ENCODE measurements at regions not wholly inside any gene's neighbourhood (a gene's known extent, or its start where the extent isn't known, plus 50 kb on each side); places are given as distances from the start of the nearest gene placed in this dataset.

DNA sequence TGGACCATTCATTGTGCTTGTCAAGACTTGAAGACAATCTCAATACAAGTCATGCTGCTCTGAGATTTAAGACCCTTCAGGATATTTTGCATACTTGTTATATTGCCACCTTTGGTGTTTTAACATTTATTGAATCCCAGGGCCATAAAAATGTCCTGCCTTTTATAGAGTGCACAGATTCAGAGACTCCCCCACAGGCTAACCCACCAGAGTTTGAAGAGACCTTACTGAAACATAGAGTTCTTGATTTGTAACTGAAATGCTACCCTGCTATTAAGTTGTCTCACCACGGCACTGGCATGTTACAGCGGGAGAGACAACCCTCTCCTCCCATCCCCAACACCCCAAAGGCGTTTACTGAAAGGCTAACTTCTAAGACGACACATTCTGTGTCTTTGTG lies 313.9 kb upstream of the USP24 start:
- TF ChIP-seq EP300 (IDR thresholded peaks at IDR 0.05): no peak
- TF ChIP-seq, protein P1, sequence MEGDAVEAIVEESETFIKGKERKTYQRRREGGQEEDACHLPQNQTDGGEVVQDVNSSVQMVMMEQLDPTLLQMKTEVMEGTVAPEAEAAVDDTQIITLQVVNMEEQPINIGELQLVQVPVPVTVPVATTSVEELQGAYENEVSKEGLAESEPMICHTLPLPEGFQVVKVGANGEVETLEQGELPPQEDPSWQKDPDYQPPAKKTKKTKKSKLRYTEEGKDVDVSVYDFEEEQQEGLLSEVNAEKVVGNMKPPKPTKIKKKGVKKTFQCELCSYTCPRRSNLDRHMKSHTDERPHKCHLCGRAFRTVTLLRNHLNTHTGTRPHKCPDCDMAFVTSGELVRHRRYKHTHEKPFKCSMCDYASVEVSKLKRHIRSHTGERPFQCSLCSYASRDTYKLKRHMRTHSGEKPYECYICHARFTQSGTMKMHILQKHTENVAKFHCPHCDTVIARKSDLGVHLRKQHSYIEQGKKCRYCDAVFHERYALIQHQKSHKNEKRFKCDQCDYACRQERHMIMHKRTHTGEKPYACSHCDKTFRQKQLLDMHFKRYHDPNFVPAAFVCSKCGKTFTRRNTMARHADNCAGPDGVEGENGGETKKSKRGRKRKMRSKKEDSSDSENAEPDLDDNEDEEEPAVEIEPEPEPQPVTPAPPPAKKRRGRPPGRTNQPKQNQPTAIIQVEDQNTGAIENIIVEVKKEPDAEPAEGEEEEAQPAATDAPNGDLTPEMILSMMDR (IDR thresholded peaks at IDR 0.05): no peak
- TF ChIP-seq POLR2A (IDR thresholded peaks at IDR 0.05): no peak

All from suprapubic skin (tissue), 3 donors.